GM12878 (cell line): ENCODE measurements at regions not wholly inside any gene's neighbourhood (a gene's known extent, or its start where the extent isn't known, plus 50 kb on each side); places are given as distances from the start of the nearest gene placed in this dataset.

Experiments
- ATAC-seq: fragments of 200-7000 bp; cut with Tn5 transposase; 3 replicates; pipeline ENCODE4 v1.9.1; 2020; ENCODE audit warnings: mild to moderate bottlenecking, moderate library complexity
- BruUV-seq: library from RNA; stranded (reverse); fragments of 400-500 nt; replicated peaks from 2 replicates; lab custom pipeline; 2021; lab: Mats Ljungman, UMichigan
- CTCF ChIA-PET: fragments of 300-600 bp; sonication (Branson Sonifier 250); formaldehyde crosslinking; extraction: SDS; loops from one replicate; lab custom pipeline; 2021; ENCODE audit warnings: inconsistent platforms; lab: Yijun Ruan, JAX
- POLR2A ChIA-PET: fragments of 350-600 bp; formaldehyde crosslinking; extraction: SDS; loops from one replicate; lab custom pipeline; 2021; ENCODE audit warnings: inconsistent platforms; lab: Charles Lee
- RAD21 ChIA-PET: fragments of 300-600 bp; sonication (Branson Sonifier 250); formaldehyde crosslinking; loops from one replicate; lab custom pipeline; 2023; ENCODE audit warnings: antibody characterized with exemption; ENCODE audit not compliant: unreplicated experiment; lab: Charles Lee
- SMC1A ChIA-PET: fragments of 300-600 bp; sonication (Branson Sonifier 250); formaldehyde crosslinking; loops from one replicate; lab custom pipeline; 2023; ENCODE audit not compliant: unreplicated experiment, uncharacterized antibody; lab: Charles Lee
- DNase-seq: peaks from one replicate; pipeline ENCODE4 v3.0.0-alpha.2; 2011; ENCODE audit warnings: low read depth, low spot score
- FAIRE-seq: peaks from 3 replicates; lab custom pipeline; 2011; peaks lifted over from hg19 to GRCh38; lab: Jason Lieb, UNC
- H2AFZ ChIP-seq: 2 replicates; pipeline ENCODE4 v1.6.0; 2011; ENCODE audit warnings: low read depth, low read length, control low read depth; ENCODE audit not compliant: control insufficient read depth
- H3K27ac ChIP-seq: 2 replicates; pipeline ENCODE4 v1.5.1; 2011; ENCODE audit warnings: control low read depth; ENCODE audit not compliant: control insufficient read depth, insufficient read depth
- H3K27me3 ChIP-seq, 2 experiments: replicated peaks in 1 of 2; 2 replicates each; pipeline versions ENCODE4 v1.6.0 to v1.6.1; 2011; ENCODE audit warnings: low read length in 1 of 2; ENCODE audit not compliant: control insufficient read depth in 2 of 2, insufficient read depth in 2 of 2
- H3K36me3 ChIP-seq, 2 experiments: 2 replicates each; pipeline ENCODE4 v1.5.1; 2011; ENCODE audit warnings: low read length in 1 of 2; ENCODE audit not compliant: control insufficient read depth in 2 of 2, insufficient read depth in 2 of 2
- H3K4me1 ChIP-seq: 2 replicates; pipeline ENCODE4 v1.6.1; 2011; ENCODE audit warnings: mild to moderate bottlenecking, low read length, moderate library complexity, mixed read lengths; ENCODE audit not compliant: control insufficient read depth, insufficient read depth
- H3K4me2 ChIP-seq: 2 replicates; pipeline ENCODE4 v1.6.0; 2011; ENCODE audit warnings: control low read depth; ENCODE audit not compliant: control insufficient read depth, insufficient read depth
- H3K4me3 ChIP-seq: fragments of 200-600 bp; sonication (generic); 2 replicates; pipeline ENCODE4 v1.5.1; 2016
- H3K79me2 ChIP-seq: 2 replicates; pipeline ENCODE4 v1.6.0; 2011; ENCODE audit warnings: low read length; ENCODE audit not compliant: control insufficient read depth, insufficient read depth
- H3K9ac ChIP-seq: 2 replicates; pipeline ENCODE4 v1.8.0; 2011; ENCODE audit warnings: low read length, control low read depth, mixed read lengths; ENCODE audit not compliant: control insufficient read depth, insufficient read depth
- H3K9me3 ChIP-seq: replicated peaks from 3 replicates; pipeline ENCODE4 v1.5.1; 2011; ENCODE audit warnings: mild to moderate bottlenecking, low read length; ENCODE audit not compliant: control insufficient read depth, insufficient read depth
- H4K20me1 ChIP-seq: 2 replicates; pipeline ENCODE4 v1.6.0; 2011; ENCODE audit not compliant: control insufficient read depth, insufficient read depth
- CHD2 ChIP-seq: IDR thresholded peaks from 2 replicates; pipeline ENCODE4 v1.6.1; 2011; ENCODE audit warnings: low read depth, low read length, improper control_type of control experiment, borderline replicate concordance
- EED ChIP-seq: sonication (generic); IDR thresholded peaks from 2 replicates; pipeline ENCODE4 v1.6.1; 2016; ENCODE audit warnings: antibody characterized with exemption, low read depth
- EGR1 ChIP-seq, 2 experiments: IDR thresholded peaks; 1 replicate in 1 of 2; 2 replicates in 1 of 2; pipeline ENCODE4 v1.6.1; 2011 to 2012; ENCODE audit warnings: low read depth in 2 of 2, low read length in 2 of 2, borderline replicate concordance in 1 of 2, mild to moderate bottlenecking in 1 of 2, moderate library complexity in 1 of 2
- ETV6 ChIP-seq, 2 experiments: fragments of 450-650 bp in 1 of 2; IDR thresholded peaks in 1 of 2; conservative IDR thresholded peaks in 1 of 2; 2 replicates each; pipeline ENCODE4 v1.6.1; 2014; ENCODE audit warnings: antibody characterized with exemption in 1 of 2, borderline replicate concordance in 1 of 2, low read depth in 1 of 2, mild to moderate bottlenecking in 1 of 2, moderate library complexity in 1 of 2
- GATAD2B ChIP-seq: fragments of 450-650 bp; conservative IDR thresholded peaks from 2 replicates; pipeline ENCODE4 v1.6.1; 2017; ENCODE audit warnings: low read depth, mild to moderate bottlenecking, moderate library complexity
- HCFC1 ChIP-seq: fragments of 150-350 bp; IDR thresholded peaks from 2 replicates; pipeline ENCODE4 v1.6.1; 2014; ENCODE audit warnings: low read length
- MTA3 ChIP-seq: IDR thresholded peaks from 2 replicates; pipeline ENCODE4 v1.6.1; 2012; ENCODE audit warnings: low read length, inconsistent platforms, borderline replicate concordance
- NR2F1 ChIP-seq: fragments of 450-650 bp; conservative IDR thresholded peaks from 2 replicates; pipeline ENCODE4 v1.6.1; 2017; ENCODE audit warnings: mild to moderate bottlenecking
- STAT1 ChIP-seq: fragments of 450-650 bp; conservative IDR thresholded peaks from 2 replicates; pipeline ENCODE4 v1.6.1; 2014; ENCODE audit warnings: antibody characterized with exemption, mild to moderate bottlenecking
- TCF12 ChIP-seq: IDR thresholded peaks from 2 replicates; pipeline ENCODE4 v1.6.1; 2011; ENCODE audit warnings: low read depth, mild to moderate bottlenecking, low read length
- YY1 ChIP-seq: IDR thresholded peaks from 2 replicates; pipeline ENCODE4 v1.6.1; 2011; ENCODE audit warnings: low read depth, mild to moderate bottlenecking, low read length
- ZSCAN29 ChIP-seq: fragments of 450-650 bp; IDR thresholded peaks from 2 replicates; pipeline ENCODE4 v1.6.1; 2017; ENCODE audit warnings: mild to moderate bottlenecking, moderate library complexity
- WGBS: methylation state at CpG from one replicate; pipeline ENCODE4 v1.1.6; 2016; ENCODE audit warnings: low lambda C conversion rate; ENCODE audit not compliant: insufficient replicate concordance, insufficient coverage; ENCODE audit errors: missing lambda C conversion rate; 5-methylcytosine and 5-hydroxymethylcytosine counted together
- in situ Hi-C: fragments of 300-500 bp; cut with MboI; formaldehyde crosslinking; loops from 9 replicates; pipeline ENCODE4 v1.14.3; 2018; ENCODE audit warnings: mixed read lengths
- intact Hi-C: fragments of 100-400 bp; cut with micrococcal nuclease; formaldehyde crosslinking; loops from one replicate; pipeline ENCODE4 v1.14.2; 2022; ENCODE audit not compliant: unreplicated experiment
- TF ChIP-seq, protein P1 (sequence below): IDR thresholded peaks from 2 replicates; pipeline ENCODE4 v1.6.1; 2011; ENCODE audit warnings: low read depth, mild to moderate bottlenecking, low read length, moderate library complexity, borderline replicate concordance; ENCODE audit errors: extremely low read depth

DNA sequence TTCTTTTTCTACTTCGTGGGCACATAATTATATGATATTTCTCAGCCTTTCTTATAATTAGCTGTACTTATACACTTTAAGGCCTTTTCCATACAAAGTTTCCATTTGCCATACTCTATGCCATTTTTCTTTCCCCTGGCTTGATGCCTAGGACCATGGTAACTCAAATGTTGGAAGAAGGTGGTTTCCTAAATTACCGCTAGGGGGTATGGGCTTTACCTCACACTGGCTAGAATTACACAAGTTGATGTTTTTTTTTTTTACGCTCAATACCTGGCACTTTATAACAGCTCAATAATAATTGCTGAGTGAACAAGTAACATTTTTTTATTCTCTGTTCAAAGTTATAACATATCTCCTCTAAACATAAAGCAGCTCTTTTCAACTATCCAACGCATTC, 306.8 kb upstream of the LRFN5 start:
- intact Hi-C loops = no loop called here
- POLR2A ChIA-PET = interaction anchor here (0.6 kb wide), 1 partner anchor 1385 kb away, joined by 3 read pairs; no protein-coding TSS in a partner anchor
- whole genome bisulfite sequencing = 47% methylated on average over 4 of the region's 4 CpGs
- no peak for TF ChIP-seq ZSCAN29
- TF ChIP-seq, all 136 proteins: peak for 0
- H4K20me1 ChIP-seq = no peaks in the 10 kb centered on the region
- no peaks in the 10 kb centered on the region for H3K9me3 ChIP-seq
- SMC1A ChIA-PET = no interaction called here
- RAD21 ChIA-PET = no interaction called here
- no peak overlapping the region for H3K4me2 ChIP-seq
- no peaks in the 10 kb centered on the region for H3K27me3 ChIP-seq
- CTCF ChIA-PET = no interaction called here
- H3K4me1 ChIP-seq = no peaks in the 10 kb centered on the region
- in situ Hi-C loops = no loop called here
- H3K27ac ChIP-seq = no peak overlapping the region
- H3K9ac ChIP-seq = no peak overlapping the region
- H3K4me3 ChIP-seq = no peak overlapping the region
- no peak for DNase-seq
- no TSS peak for BruUV-seq
- no peak overlapping the region for H2AFZ ChIP-seq
- FAIRE-seq = no peak
- no peaks in the 10 kb centered on the region for H3K79me2 ChIP-seq
- no peak for ATAC-seq
- no peaks in the 10 kb centered on the region for H3K36me3 ChIP-seq

DNA sequence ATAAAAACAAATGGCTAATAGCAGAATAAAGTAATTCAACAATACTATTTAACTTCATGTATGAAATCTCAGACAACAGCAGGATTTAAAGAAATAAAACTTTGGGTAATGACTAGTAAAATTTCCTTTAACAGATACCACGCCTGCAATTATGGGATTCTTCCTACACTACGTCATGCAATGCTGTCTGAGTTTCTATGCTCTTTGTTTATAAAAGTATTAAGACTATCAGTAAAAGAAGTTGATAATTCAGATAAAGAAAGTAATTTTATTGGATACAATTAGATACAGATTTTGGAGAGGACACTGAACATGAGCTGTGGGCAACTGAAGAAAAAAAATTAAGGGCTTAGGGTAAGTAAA, 308.4 kb upstream of the LRFN5 start:
- in situ Hi-C loops = no loop called here
- H3K9ac ChIP-seq = no peak overlapping the region

More for the DNA sequence above, 308.4 kb upstream of the LRFN5 start:
- 8% methylated on average over 2 of the region's 2 CpGs for WGBS
- no peak for FAIRE-seq
- TF ChIP-seq ETV6 (conservative IDR thresholded peaks at IDR 0.05 in 1 of 2, IDR thresholded peaks at IDR 0.05 in 1 of 2; ENCODE audit: borderline replicate concordance in 1 of 2, low read depth in 1 of 2) (no peak), EGR1 (IDR thresholded peaks at IDR 0.05; ENCODE audit: borderline replicate concordance in 1 of 2, low read depth in 2 of 2, low read length in 2 of 2) (no peak), YY1 (no peak), HCFC1 (no peak), CHD2 (no peak), TCF12 (no peak), NR2F1 (no peak), GATAD2B (no peak), ZSCAN29 (no peak), STAT1 (no peak), EED (no peak), MTA3 (no peak)
- TF ChIP-seq, protein P1, sequence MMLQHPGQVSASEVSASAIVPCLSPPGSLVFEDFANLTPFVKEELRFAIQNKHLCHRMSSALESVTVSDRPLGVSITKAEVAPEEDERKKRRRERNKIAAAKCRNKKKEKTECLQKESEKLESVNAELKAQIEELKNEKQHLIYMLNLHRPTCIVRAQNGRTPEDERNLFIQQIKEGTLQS = no peak
- H2AFZ ChIP-seq = no peak overlapping the region
- H3K36me3 ChIP-seq = no peaks in the 10 kb centered on the region
- POLR2A ChIA-PET = no interaction called here
- no peaks in the 10 kb centered on the region for H3K9me3 ChIP-seq
- CTCF ChIA-PET = interaction anchor here (0.8 kb wide), 1 partner anchor 18 kb away, joined by 3 read pairs; no protein-coding TSS in a partner anchor
- RAD21 ChIA-PET = no interaction called here
- H3K27ac ChIP-seq = no peak overlapping the region
- H3K27me3 ChIP-seq = no peaks in the 10 kb centered on the region
- no peak overlapping the region for H3K4me2 ChIP-seq
- SMC1A ChIA-PET = no interaction called here
- no peaks in the 10 kb centered on the region for H3K4me1 ChIP-seq
- intact Hi-C loops = no loop called here
- no peaks in the 10 kb centered on the region for H3K79me2 ChIP-seq
- no peak for ATAC-seq
- H3K4me3 ChIP-seq = no peak overlapping the region
- DNase-seq = no peak
- H4K20me1 ChIP-seq = no peaks in the 10 kb centered on the region
- BruUV-seq = no TSS peak
